ENCODE measurements at regions not wholly inside any gene's neighbourhood (a gene's known extent, or its start where the extent isn't known, plus 50 kb on each side); places are given as distances from the start of the nearest gene placed in this dataset.

- no peak for TF ChIP-seq CTCF (IDR thresholded peaks at IDR 0.05; ENCODE audit: insufficient read depth, low read length)
- no peak for TF ChIP-seq REST (IDR thresholded peaks at IDR 0.05; ENCODE audit: insufficient replicate concordance, low read depth)
- TF ChIP-seq POLR2AphosphoS5 (IDR thresholded peaks at IDR 0.05; ENCODE audit: low read depth): no peak
These were observed 97.6 kb downstream of the NFKBIZ start for GRCh38 chr3:101946906-101947305.

Measured in HL-60 (cell line).